Progenitor cell of endocrine pancreas (in vitro differentiated cells): ENCODE measurements at regions not wholly inside any gene's neighbourhood (a gene's known extent, or its start where the extent isn't known, plus 50 kb on each side); places are given as distances from the start of the nearest gene placed in this dataset.
"Not testable (repeated sequence)": the region's sequence is repeated elsewhere in the genome, so short reads cannot be mapped to it uniquely, and the experiment has no call there.

Source experiments
- DNase-seq: peaks from one replicate; pipeline ENCODE4 v3.0.0; 2021; ENCODE audit warnings: low spot score; ENCODE audit not compliant: unreplicated experiment
- H3K27ac Mint-ChIP-seq: 2 replicates; pipeline ENCODE4 v1.8.0; 2021; ENCODE audit warnings: mild to moderate bottlenecking, moderate library complexity, mixed read lengths
- H3K27me3 Mint-ChIP-seq: 2 replicates; pipeline ENCODE4 v1.8.0; 2021; ENCODE audit warnings: mixed read lengths
- H3K36me3 Mint-ChIP-seq: 2 replicates; pipeline ENCODE4 v1.8.0; 2022; ENCODE audit warnings: mixed read lengths; ENCODE audit not compliant: insufficient read depth
- H3K4me1 Mint-ChIP-seq: 2 replicates; pipeline ENCODE4 v1.8.0; 2021; ENCODE audit warnings: low read depth, mixed read lengths
- H3K4me3 Mint-ChIP-seq: 2 replicates; pipeline ENCODE4 v1.8.0; 2021; ENCODE audit warnings: low read depth, mild to moderate bottlenecking, moderate library complexity, mixed read lengths
- H3K9me3 Mint-ChIP-seq: 2 replicates; pipeline ENCODE4 v1.8.0; 2021; ENCODE audit warnings: low read depth, mixed read lengths
- TF ChIP-seq, protein P1 (sequence below): fragments of 200-600 bp; sonication (generic); IDR thresholded peaks from one replicate; pipeline ENCODE4 v1.5.0; 2021; ENCODE audit warnings: antibody characterized with exemption, mild to moderate bottlenecking; ENCODE audit not compliant: unreplicated experiment

GRCh38 chr13:34734932-34735331, 207.1 kb upstream of the NBEA start:
- TF ChIP-seq, protein P1, sequence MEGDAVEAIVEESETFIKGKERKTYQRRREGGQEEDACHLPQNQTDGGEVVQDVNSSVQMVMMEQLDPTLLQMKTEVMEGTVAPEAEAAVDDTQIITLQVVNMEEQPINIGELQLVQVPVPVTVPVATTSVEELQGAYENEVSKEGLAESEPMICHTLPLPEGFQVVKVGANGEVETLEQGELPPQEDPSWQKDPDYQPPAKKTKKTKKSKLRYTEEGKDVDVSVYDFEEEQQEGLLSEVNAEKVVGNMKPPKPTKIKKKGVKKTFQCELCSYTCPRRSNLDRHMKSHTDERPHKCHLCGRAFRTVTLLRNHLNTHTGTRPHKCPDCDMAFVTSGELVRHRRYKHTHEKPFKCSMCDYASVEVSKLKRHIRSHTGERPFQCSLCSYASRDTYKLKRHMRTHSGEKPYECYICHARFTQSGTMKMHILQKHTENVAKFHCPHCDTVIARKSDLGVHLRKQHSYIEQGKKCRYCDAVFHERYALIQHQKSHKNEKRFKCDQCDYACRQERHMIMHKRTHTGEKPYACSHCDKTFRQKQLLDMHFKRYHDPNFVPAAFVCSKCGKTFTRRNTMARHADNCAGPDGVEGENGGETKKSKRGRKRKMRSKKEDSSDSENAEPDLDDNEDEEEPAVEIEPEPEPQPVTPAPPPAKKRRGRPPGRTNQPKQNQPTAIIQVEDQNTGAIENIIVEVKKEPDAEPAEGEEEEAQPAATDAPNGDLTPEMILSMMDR = no peak
- Mint-ChIP-seq H3K4me1 (peaks cover 5% of the 10 kb centered on the region), H3K9me3 (peaks cover 4% of the 10 kb centered on the region), H3K4me3 (no peak overlapping the region), H3K27me3 (no peaks in the 10 kb centered on the region), H3K27ac (no peak overlapping the region), H3K36me3 (no peaks in the 10 kb centered on the region)
- no peak for DNase-seq

DNA sequence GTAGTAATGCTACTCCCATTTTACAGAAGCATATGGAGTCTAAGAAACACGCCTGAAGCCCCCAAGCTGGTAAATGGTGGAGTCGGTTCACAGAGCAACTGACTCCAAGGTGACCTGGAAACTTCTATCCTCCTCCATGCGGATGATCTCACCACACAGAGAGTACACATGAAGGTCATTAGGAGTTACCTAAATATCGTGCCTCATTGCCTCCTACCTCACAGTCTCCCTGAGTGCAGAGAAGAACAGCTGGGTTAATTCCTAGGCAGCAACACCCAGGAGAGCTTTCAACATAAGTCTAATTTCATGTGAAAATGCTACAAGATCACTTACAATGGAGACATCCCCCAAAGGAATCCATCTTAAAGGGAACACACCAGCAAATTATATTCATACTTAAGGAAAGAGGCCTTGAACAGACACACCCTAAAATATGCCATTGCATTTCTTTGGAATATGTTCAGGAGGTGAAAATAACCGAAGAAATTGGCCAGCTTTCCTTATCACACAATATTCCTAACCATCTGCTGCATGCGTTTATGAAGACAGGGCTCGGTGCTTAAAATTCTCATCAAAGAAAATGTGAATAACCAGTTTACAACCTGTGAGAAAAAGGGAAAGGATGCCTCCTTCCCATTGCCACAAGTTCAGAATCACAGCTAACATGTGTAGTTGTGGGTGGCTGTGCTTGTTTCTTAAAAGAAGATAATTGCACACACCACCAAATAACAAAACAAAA, 203.6 kb upstream of the NBEA start:
- Mint-ChIP-seq H3K36me3 (no peaks in the 10 kb centered on the region), H3K27me3 (no peaks in the 10 kb centered on the region), H3K4me3 (no peak overlapping the region), H3K4me1 (peaks cover 4% of the 10 kb centered on the region), H3K9me3 (peaks cover 15% of the 10 kb centered on the region), H3K27ac (no peak overlapping the region)
- TF ChIP-seq, protein P1 = no peak
- no peak for DNase-seq

GRCh38 chr13:34747056-34747455, 195.0 kb upstream of the NBEA start:
- DNase-seq, H3K27ac Mint-ChIP-seq, H3K27me3 Mint-ChIP-seq, H3K36me3 Mint-ChIP-seq, H3K4me3 Mint-ChIP-seq: not testable (repeated sequence)
- H3K9me3 Mint-ChIP-seq = peaks cover 22% of the 10 kb centered on the region
- peaks cover 23% of the 10 kb centered on the region for H3K4me1 Mint-ChIP-seq

DNA sequence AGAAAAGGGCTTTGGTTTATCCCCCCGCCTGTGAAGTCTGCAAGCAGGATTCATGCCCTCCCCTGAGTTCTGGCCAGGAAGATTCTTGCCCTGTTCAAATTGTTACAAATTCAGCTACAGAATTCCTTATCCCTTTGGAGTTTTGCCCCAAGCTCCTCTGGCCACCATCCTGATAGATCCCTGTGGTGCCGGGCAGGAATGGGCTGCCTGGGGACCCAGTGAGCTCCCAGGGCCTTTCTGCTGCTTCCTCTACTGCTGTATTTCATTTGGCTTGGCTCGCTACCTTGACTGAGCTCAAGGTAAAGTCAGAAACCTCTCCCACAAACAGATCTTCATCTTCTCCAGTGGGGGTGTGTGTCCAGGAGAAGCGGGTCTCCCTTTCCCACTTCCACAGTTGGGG, 194.6 kb upstream of the NBEA start:
- Mint-ChIP-seq H3K27ac (no peak overlapping the region), H3K36me3 (no peaks in the 10 kb centered on the region), H3K27me3 (peaks cover 5% of the 10 kb centered on the region), H3K9me3 (peaks cover 17% of the 10 kb centered on the region), H3K4me3 (no peak overlapping the region), H3K4me1 (peaks cover 23% of the 10 kb centered on the region)
- DNase-seq = no peak
- TF ChIP-seq, protein P1 = no peak

DNA sequence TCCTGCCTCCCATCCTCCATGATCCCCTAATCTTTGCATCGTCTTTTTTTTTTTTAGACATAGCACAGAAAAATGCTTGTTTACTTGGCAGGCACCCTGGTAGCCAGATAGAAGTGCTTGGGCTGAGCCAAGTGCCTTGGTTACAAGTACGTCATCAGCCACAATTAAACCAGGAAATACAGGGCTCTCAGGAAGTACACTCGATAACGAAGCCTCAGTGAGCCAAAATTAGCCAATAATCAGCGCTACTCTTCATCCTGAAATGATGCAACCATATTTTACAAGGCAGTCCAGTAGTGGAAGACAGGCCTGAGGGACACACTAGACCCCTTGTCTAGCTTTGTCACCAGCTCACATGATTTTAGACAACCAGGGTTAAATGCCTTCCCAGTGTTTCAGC, 194.0 kb upstream of the NBEA start:
- no peak for DNase-seq
- TF ChIP-seq, protein P1 = no peak
- Mint-ChIP-seq H3K36me3 (no peaks in the 10 kb centered on the region), H3K4me1 (peaks cover 23% of the 10 kb centered on the region), H3K27ac (no peak overlapping the region), H3K27me3 (peaks cover 5% of the 10 kb centered on the region), H3K4me3 (no peak overlapping the region), H3K9me3 (peaks cover 14% of the 10 kb centered on the region)

DNA sequence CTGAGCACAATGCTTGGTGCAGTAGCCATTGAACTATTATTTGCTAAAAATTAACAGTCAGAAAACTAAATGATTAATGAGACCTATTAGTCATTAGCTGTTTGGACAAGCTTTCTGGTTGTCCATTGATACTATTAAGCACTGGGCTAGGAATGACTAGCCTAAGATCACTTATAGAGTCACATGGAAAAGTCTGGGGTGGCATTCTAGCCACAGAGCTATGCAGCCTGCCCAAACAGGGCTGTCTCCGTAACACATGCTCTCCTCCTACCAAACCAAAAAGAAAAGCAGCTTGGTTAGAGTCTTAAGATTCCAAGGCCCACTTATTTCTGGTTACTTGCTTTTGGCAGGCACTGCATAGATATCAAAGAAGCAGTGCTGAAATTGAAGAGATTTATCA, 193.5 kb upstream of the NBEA start:
- Mint-ChIP-seq H3K4me1 (peaks cover 23% of the 10 kb centered on the region), H3K36me3 (no peaks in the 10 kb centered on the region), H3K4me3 (no peak overlapping the region), H3K27me3 (peaks cover 5% of the 10 kb centered on the region), H3K27ac (no peak overlapping the region), H3K9me3 (peaks cover 9% of the 10 kb centered on the region)
- TF ChIP-seq, protein P1 = no peak
- DNase-seq = no peak
